WERI-Rb-1 (cell line): ENCODE measurements at regions not wholly inside any gene's neighbourhood (a gene's known extent, or its start where the extent isn't known, plus 50 kb on each side); places are given as distances from the start of the nearest gene placed in this dataset.

ENCODE experiments used
- DNase-seq: peaks from one replicate; pipeline ENCODE4 v3.0.0-alpha.2; 2020
- H3K27ac ChIP-seq: fragments of 250-450 bp; sonication (Bioruptor Pico); 2 replicates; pipeline ENCODE4 v1.5.1; 2020; ENCODE audit warnings: mild to moderate bottlenecking, moderate library complexity
- H3K27me3 ChIP-seq: fragments of 250-450 bp; sonication (Bioruptor Pico); 2 replicates; pipeline ENCODE4 v1.5.1; 2021; ENCODE audit warnings: mild to moderate bottlenecking, low read depth, moderate library complexity; ENCODE audit not compliant: insufficient read depth, severe bottlenecking
- H3K36me3 ChIP-seq: fragments of 250-450 bp; sonication (Bioruptor Pico); 2 replicates; pipeline ENCODE4 v1.5.1; 2020; ENCODE audit warnings: mild to moderate bottlenecking, moderate library complexity
- H3K4me3 ChIP-seq: 2 replicates; pipeline ENCODE4 v1.5.1; 2011; ENCODE audit warnings: low read depth, mild to moderate bottlenecking, control low read depth, low read length
- H3K9me3 ChIP-seq: fragments of 250-450 bp; sonication (Bioruptor Pico); 2 replicates; pipeline ENCODE4 v1.5.1; 2021; ENCODE audit warnings: mild to moderate bottlenecking, moderate library complexity; ENCODE audit not compliant: severe bottlenecking
- TF ChIP-seq, protein P1 (sequence below): IDR thresholded peaks from 2 replicates; pipeline ENCODE4 v1.5.1; 2011; ENCODE audit warnings: low read depth, mild to moderate bottlenecking, control low read depth, inconsistent platforms, low read length

DNA sequence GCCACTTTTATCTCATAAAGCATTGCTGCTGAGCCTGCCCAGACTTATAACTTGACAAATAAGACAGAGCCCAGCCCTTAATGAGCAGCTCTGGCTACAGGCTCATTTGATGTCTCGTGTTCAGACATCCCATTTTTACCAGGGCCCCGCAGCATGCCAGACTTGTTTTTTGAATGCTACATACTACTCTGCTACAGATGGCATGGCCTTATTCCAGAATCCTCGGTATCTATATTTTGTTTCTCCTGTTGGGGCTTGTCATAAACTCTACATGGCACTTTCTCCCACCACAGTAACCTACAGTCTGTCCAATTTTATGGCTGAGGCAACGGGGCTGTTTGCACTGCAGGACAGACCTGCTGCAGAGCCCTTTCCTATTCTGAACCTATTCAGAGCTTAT, 179.0 kb upstream of the DDX18 start:
- no peak overlapping the region for H3K4me3 ChIP-seq
- H3K27ac ChIP-seq: no peak overlapping the region
- TF ChIP-seq, protein P1, sequence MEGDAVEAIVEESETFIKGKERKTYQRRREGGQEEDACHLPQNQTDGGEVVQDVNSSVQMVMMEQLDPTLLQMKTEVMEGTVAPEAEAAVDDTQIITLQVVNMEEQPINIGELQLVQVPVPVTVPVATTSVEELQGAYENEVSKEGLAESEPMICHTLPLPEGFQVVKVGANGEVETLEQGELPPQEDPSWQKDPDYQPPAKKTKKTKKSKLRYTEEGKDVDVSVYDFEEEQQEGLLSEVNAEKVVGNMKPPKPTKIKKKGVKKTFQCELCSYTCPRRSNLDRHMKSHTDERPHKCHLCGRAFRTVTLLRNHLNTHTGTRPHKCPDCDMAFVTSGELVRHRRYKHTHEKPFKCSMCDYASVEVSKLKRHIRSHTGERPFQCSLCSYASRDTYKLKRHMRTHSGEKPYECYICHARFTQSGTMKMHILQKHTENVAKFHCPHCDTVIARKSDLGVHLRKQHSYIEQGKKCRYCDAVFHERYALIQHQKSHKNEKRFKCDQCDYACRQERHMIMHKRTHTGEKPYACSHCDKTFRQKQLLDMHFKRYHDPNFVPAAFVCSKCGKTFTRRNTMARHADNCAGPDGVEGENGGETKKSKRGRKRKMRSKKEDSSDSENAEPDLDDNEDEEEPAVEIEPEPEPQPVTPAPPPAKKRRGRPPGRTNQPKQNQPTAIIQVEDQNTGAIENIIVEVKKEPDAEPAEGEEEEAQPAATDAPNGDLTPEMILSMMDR: no peak
- no peak for DNase-seq
- H3K27me3 ChIP-seq: peaks cover 49% of the 10 kb centered on the region
- H3K9me3 ChIP-seq: no peaks in the 10 kb centered on the region
- H3K36me3 ChIP-seq: no peaks in the 10 kb centered on the region

DNA sequence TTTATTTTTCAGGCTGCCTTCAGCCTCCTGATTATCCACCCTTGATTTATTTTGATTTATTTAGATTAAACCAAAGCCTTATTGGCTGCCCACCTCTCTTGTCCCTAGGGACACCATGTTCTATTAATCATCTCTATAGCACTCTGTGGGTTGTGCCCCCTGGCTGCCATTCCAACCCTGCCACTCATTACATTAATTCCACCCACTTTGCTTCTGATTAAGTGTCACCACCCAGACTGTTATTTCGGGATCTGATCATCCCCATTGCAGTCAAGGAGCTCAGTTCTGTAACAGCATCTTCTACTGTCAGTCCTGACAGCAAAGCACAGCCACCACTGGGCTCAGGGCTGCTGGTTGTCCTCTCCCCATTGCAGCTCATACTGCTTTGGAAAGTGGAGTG, 175.1 kb upstream of the DDX18 start:
- Histone ChIP-seq H3K27me3 (peaks cover 46% of the 10 kb centered on the region), H3K4me3 (no peak overlapping the region), H3K36me3 (no peaks in the 10 kb centered on the region), H3K9me3 (no peaks in the 10 kb centered on the region), H3K27ac (no peak overlapping the region)
- TF ChIP-seq, protein P1: no peak
- DNase-seq: no peak

DNA sequence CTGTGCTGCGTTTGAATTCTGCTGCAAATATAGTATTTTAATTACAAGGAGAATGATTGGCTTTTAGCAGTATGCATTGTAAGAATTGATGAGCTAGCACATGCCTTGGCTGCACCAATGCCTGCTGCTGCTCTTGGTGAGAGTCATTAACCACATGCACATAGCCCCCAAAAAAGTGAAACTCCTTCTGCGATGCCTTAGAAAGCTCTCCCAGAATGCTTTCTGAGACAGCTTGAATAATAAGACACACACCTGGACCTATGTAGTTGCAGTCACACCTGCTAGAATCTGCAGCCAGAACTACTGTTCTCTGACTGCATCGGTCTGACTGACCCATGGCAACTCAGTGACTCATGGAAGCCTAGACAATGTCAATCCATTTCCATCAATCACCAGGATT, 170.1 kb upstream of the DDX18 start:
- TF ChIP-seq, protein P1: no peak
- Histone ChIP-seq H3K36me3 (no peaks in the 10 kb centered on the region), H3K27me3 (peaks cover 65% of the 10 kb centered on the region), H3K9me3 (no peaks in the 10 kb centered on the region), H3K27ac (no peak overlapping the region), H3K4me3 (no peak overlapping the region)
- DNase-seq: no peak

DNA sequence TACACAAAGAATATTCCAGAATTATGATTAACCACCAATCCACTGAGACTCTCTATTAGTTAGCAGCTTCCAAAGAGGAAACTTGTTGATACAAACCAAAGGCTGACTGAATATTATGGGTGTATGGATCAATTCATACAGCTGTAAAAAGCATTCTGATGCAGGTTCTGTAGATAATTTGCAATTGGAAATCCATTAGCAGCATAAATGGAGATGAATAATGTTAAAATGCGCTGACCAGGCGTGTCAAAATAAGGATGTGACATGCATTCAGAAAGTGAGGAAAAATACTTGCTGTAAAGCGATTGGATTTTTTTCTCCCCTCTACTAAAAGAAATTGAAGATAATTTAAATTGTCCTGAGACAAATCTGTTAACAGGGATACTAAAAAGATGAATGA, 169.0 kb upstream of the DDX18 start:
- TF ChIP-seq, protein P1: no peak
- no peak for DNase-seq
- Histone ChIP-seq H3K27me3 (peaks cover 65% of the 10 kb centered on the region), H3K4me3 (no peak overlapping the region), H3K36me3 (no peaks in the 10 kb centered on the region), H3K27ac (no peak overlapping the region), H3K9me3 (no peaks in the 10 kb centered on the region)

DNA sequence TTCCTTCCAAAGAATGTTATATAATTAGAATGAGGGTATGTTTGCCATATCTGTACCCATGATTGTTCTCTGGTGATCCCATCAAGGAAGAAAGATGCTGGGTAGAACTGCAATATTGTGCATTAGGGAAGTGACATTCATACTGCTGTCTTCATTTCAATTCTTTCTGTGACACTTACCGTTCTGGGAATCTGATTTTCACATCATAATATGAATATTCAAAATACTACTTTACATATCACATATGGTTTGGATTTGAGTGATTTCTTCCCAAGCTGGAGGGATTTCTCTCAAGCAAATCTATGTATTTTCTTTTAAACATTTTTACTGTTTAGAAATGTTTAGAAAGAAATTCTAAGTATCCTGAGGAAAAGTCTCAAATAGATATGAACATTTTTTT, 168.4 kb upstream of the DDX18 start:
- DNase-seq: no peak
- Histone ChIP-seq H3K9me3 (no peaks in the 10 kb centered on the region), H3K27ac (no peak overlapping the region), H3K36me3 (no peaks in the 10 kb centered on the region), H3K27me3 (peaks cover 62% of the 10 kb centered on the region), H3K4me3 (no peak overlapping the region)
- TF ChIP-seq, protein P1: no peak

DNA sequence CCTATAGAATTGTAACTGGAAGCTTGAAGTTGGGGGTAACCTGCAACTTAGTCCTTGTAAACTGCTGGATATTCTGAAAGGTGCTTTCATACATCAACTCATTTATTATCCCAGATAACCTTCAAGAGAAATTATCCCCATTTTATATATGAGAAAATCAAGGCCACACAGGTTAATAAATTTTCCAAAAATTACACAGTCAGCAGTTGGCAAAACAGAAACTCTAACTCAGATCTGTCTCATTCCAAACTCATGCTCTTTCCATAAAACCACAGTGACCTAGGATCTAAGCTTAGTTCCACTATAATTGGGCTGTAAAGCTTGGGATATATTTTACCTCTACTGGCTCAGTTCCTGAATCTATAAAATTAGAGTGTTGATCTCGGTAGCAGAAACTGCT, 167.6 kb upstream of the DDX18 start:
- Histone ChIP-seq H3K27ac (no peak overlapping the region), H3K9me3 (no peaks in the 10 kb centered on the region), H3K36me3 (no peaks in the 10 kb centered on the region), H3K4me3 (no peak overlapping the region), H3K27me3 (peaks cover 59% of the 10 kb centered on the region)
- TF ChIP-seq, protein P1: no peak
- DNase-seq: no peak
